IMR-90 (cell line): ENCODE measurements at regions not wholly inside any gene's neighbourhood (a gene's known extent, or its start where the extent isn't known, plus 50 kb on each side); places are given as distances from the start of the nearest gene placed in this dataset.
A peak's percentile ranks its signal among the peaks of the same experiment; 100 is the strongest.

Experiments
- ATAC-seq: fragments of 200-7000 bp; cut with Tn5 transposase; 2 replicates; pipeline ENCODE4 v1.9.1; 2020; ENCODE audit warnings: low read depth, mild to moderate bottlenecking, moderate library complexity
- BruUV-seq: library from RNA; stranded (reverse); fragments of 400-500 nt; replicated peaks from 2 replicates; lab custom pipeline; 2021; lab: Mats Ljungman, UMichigan
- CTCF ChIA-PET: fragments of 300-600 bp; formaldehyde crosslinking; extraction: SDS; loops from one replicate; lab custom pipeline; 2021; ENCODE audit warnings: antibody characterized with exemption; lab: Yijun Ruan, JAX
- POLR2A ChIA-PET: fragments of 300-600 bp; sonication (Branson Sonifier 250); formaldehyde crosslinking; loops from one replicate; lab custom pipeline; 2022; ENCODE audit warnings: antibody characterized with exemption; ENCODE audit not compliant: unreplicated experiment; lab: Charles Lee
- DNase-seq: peaks from one replicate; pipeline ENCODE4 v3.0.0; 2013
- H2AFZ ChIP-seq: replicated peaks from 2 replicates; pipeline ENCODE3; 2013; ENCODE audit warnings: low read length, mild to moderate bottlenecking; ENCODE audit not compliant: poor library complexity
- H2AK5ac ChIP-seq: 2 replicates; pipeline ENCODE4 v1.6.1; 2013; ENCODE audit warnings: low read depth, low read length, inconsistent platforms
- H2AK9ac ChIP-seq: replicated peaks from 2 replicates; pipeline ENCODE3; 2013; ENCODE audit warnings: mild to moderate bottlenecking, low read depth, low read length, moderate library complexity; ENCODE audit not compliant: poor library complexity
- H2BK120ac ChIP-seq: 2 replicates; pipeline ENCODE4 v1.6.1; 2013; ENCODE audit warnings: low read depth, low read length, inconsistent platforms
- H2BK15ac ChIP-seq: 3 replicates; pipeline ENCODE4 v1.6.1; 2013; ENCODE audit warnings: low read depth, low read length, inconsistent platforms
- H2BK20ac ChIP-seq: 2 replicates; pipeline ENCODE4 v1.6.1; 2013; ENCODE audit warnings: low read depth, mild to moderate bottlenecking, inconsistent platforms, low read length, moderate library complexity
- H2BK5ac ChIP-seq: 2 replicates; pipeline ENCODE4 v1.6.1; 2013; ENCODE audit warnings: mild to moderate bottlenecking, low read depth, low read length, inconsistent platforms; ENCODE audit not compliant: poor library complexity, severe bottlenecking
- H3K14ac ChIP-seq: replicated peaks from 2 replicates; pipeline ENCODE4 v1.6.1; 2013; ENCODE audit warnings: low read depth, low read length, inconsistent platforms
- H3K18ac ChIP-seq: 2 replicates; pipeline ENCODE4 v1.6.1; 2013; ENCODE audit warnings: low read depth, low read length, control low read depth
- H3K23ac ChIP-seq: 2 replicates; pipeline ENCODE4 v1.6.1; 2013; ENCODE audit warnings: low read depth, low read length, inconsistent platforms
- H3K27ac ChIP-seq: 2 replicates; pipeline ENCODE4 v1.5.1; 2013; ENCODE audit warnings: mild to moderate bottlenecking, control low read depth, low read length; ENCODE audit not compliant: insufficient read depth
- H3K27me3 ChIP-seq: 2 replicates; pipeline ENCODE4 v1.6.1; 2013; ENCODE audit warnings: low read length; ENCODE audit not compliant: control insufficient read depth, insufficient read depth
- H3K36me3 ChIP-seq: 2 replicates; pipeline ENCODE4 v1.6.1; 2013; ENCODE audit warnings: low read length, mixed read lengths; ENCODE audit not compliant: control insufficient read depth, insufficient read depth
- H3K4ac ChIP-seq: 2 replicates; pipeline ENCODE4 v1.6.1; 2013; ENCODE audit warnings: low read depth, low read length, inconsistent platforms
- H3K4me1 ChIP-seq: 2 replicates; pipeline ENCODE4 v1.6.1; 2013; ENCODE audit warnings: low read length, mixed read lengths; ENCODE audit not compliant: control insufficient read depth, insufficient read depth
- H3K4me2 ChIP-seq: 2 replicates; pipeline ENCODE4 v1.6.1; 2013; ENCODE audit warnings: low read depth, mild to moderate bottlenecking, control low read depth, low read length, moderate library complexity
- H3K4me3 ChIP-seq: 2 replicates; pipeline ENCODE4 v1.5.1; 2013; ENCODE audit warnings: low read depth, mild to moderate bottlenecking, control low read depth, low read length, moderate library complexity; ENCODE audit not compliant: insufficient read depth
- H3K56ac ChIP-seq: 2 replicates; pipeline ENCODE4 v1.6.1; 2013; ENCODE audit warnings: low read length, inconsistent platforms; ENCODE audit not compliant: insufficient read depth; ENCODE audit errors: extremely low read depth
- H3K79me1 ChIP-seq, 2 experiments: 2 replicates each; pipeline ENCODE4 v1.6.1; 2013; ENCODE audit warnings: low read length in 2 of 2, inconsistent platforms in 1 of 2, low read depth in 1 of 2
- H3K9ac ChIP-seq: 2 replicates; pipeline ENCODE4 v1.6.1; 2013; ENCODE audit warnings: low read depth, low read length, control low read depth
- H3K9me1 ChIP-seq: 2 replicates; pipeline ENCODE4 v1.6.1; 2013; ENCODE audit warnings: low read length, inconsistent platforms; ENCODE audit not compliant: insufficient read depth
- H3K9me3 ChIP-seq: 2 replicates; pipeline ENCODE4 v1.6.1; 2013; ENCODE audit warnings: low read length; ENCODE audit not compliant: control insufficient read depth, insufficient read depth
- H4K20me1 ChIP-seq: 2 replicates; pipeline ENCODE4 v1.6.1; 2013; ENCODE audit warnings: low read length, inconsistent platforms; ENCODE audit not compliant: insufficient read depth
- H4K5ac ChIP-seq: 2 replicates; pipeline ENCODE4 v1.6.1; 2013; ENCODE audit warnings: mild to moderate bottlenecking, low read depth, low read length, control low read depth
- H4K8ac ChIP-seq, 2 experiments: 2 replicates each; pipeline ENCODE4 v1.6.1; 2013; ENCODE audit warnings: low read depth in 2 of 2, low read length in 2 of 2, control low read depth in 1 of 2, inconsistent platforms in 1 of 2
- H4K91ac ChIP-seq: 2 replicates; pipeline ENCODE4 v1.6.1; 2013; ENCODE audit warnings: low read depth, low read length, inconsistent platforms; ENCODE audit not compliant: insufficient read depth
- MAFK ChIP-seq: IDR thresholded peaks from 2 replicates; pipeline ENCODE4 v1.6.1; 2012; ENCODE audit warnings: low read depth, low read length, improper control_type of control experiment
- MAZ ChIP-seq: IDR thresholded peaks from 2 replicates; pipeline ENCODE4 v1.6.1; 2012; ENCODE audit warnings: low read depth, mild to moderate bottlenecking, low read length, improper control_type of control experiment, moderate library complexity, borderline replicate concordance
- MXI1 ChIP-seq: IDR thresholded peaks from 2 replicates; pipeline ENCODE4 v1.6.1; 2012; ENCODE audit warnings: low read depth, mild to moderate bottlenecking, low read length, moderate library complexity, borderline replicate concordance
- WGBS, 2 experiments: methylation state at CpG; one replicate each; pipeline versions ENCODE4 v1.1.5 to v1.1.7; 2013; ENCODE audit warnings: missing lambda C conversion rate in 2 of 2; ENCODE audit not compliant: insufficient read length in 1 of 2; ENCODE audit errors: extremely low coverage in 2 of 2; 5-methylcytosine and 5-hydroxymethylcytosine counted together
- dilution Hi-C: fragments of 300-500 bp; cut with HindIII; formaldehyde crosslinking; loops from one replicate; pipeline ENCODE4 v1.14.3; 2018; ENCODE audit warnings: low sequenced_read_pairs; ENCODE audit not compliant: unreplicated experiment
- in situ Hi-C: fragments of 300-500 bp; cut with MboI; formaldehyde crosslinking; loops from 3 replicates; pipeline ENCODE4 v1.14.3; 2019; ENCODE audit warnings: low sequenced_read_pairs, inconsistent platforms, mixed read lengths
- intact Hi-C: fragments of 100-400 bp; cut with micrococcal nuclease; formaldehyde crosslinking; loops from 2 replicates; pipeline ENCODE4 v1.10.0; 2022
- TF ChIP-seq, protein P1 (sequence below): fragments of 150-350 bp; IDR thresholded peaks from 2 replicates; pipeline ENCODE4 v1.6.1; 2017; ENCODE audit warnings: mild to moderate bottlenecking, antibody characterized with exemption, low read length, low read depth

- WGBS, 2 experiments, result 86% methylated on average over 1 of the region's 2 CpGs; no CpG with 5 or more reads in 1 of the 2 experiments
- no peak overlapping the region for H3K56ac ChIP-seq
- no peak overlapping the region for H3K4me3 ChIP-seq
- H3K4me2 ChIP-seq, result no peak overlapping the region
- no peak overlapping the region for H2AK9ac ChIP-seq
- H2AFZ ChIP-seq, result no peak overlapping the region
- ATAC-seq, result no peak
- H2BK20ac ChIP-seq, result no peak overlapping the region
- no peak overlapping the region for H3K18ac ChIP-seq
- no peak overlapping the region for H3K27ac ChIP-seq
- no peak overlapping the region for H2BK120ac ChIP-seq
- ChIA-PET POLR2A (no interaction called here), CTCF (interaction anchor here (0.6 kb wide), 1 partner anchor 145 kb away, joined by 7 read pairs; no protein-coding TSS in a partner anchor)
- no peak overlapping the region for H3K14ac ChIP-seq
- H4K20me1 ChIP-seq, result no peaks in the 10 kb centered on the region
- H4K8ac ChIP-seq, result no peak overlapping the region
- no peak overlapping the region for H3K4ac ChIP-seq
- H2BK15ac ChIP-seq, result no peak overlapping the region
- no peak for TF ChIP-seq MAZ
- no peak for TF ChIP-seq MXI1
- TF ChIP-seq, protein P1, sequence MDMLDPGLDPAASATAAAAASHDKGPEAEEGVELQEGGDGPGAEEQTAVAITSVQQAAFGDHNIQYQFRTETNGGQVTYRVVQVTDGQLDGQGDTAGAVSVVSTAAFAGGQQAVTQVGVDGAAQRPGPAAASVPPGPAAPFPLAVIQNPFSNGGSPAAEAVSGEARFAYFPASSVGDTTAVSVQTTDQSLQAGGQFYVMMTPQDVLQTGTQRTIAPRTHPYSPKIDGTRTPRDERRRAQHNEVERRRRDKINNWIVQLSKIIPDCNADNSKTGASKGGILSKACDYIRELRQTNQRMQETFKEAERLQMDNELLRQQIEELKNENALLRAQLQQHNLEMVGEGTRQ, result no peak
- TF ChIP-seq MAFK, result no peak
- dilution Hi-C loops, result no loop called here
- no peak overlapping the region for H3K23ac ChIP-seq
- no peaks in the 10 kb centered on the region for H3K9me1 ChIP-seq
- no peak overlapping the region for H2AK5ac ChIP-seq
- H3K4me1 ChIP-seq, result no peaks in the 10 kb centered on the region
- no peak overlapping the region for H2BK5ac ChIP-seq
- no peaks in the 10 kb centered on the region for H3K79me1 ChIP-seq
- no peak overlapping the region for H4K91ac ChIP-seq
- H3K27me3 ChIP-seq, result no peaks in the 10 kb centered on the region
- H3K9ac ChIP-seq, result no peak overlapping the region
- DNase-seq, result peak; percentile 17
- H4K5ac ChIP-seq, result no peak overlapping the region
- in situ Hi-C loops, result no loop called here
- no peaks in the 10 kb centered on the region for H3K36me3 ChIP-seq
- no TSS peak for BruUV-seq
- intact Hi-C loops, result no loop called here
- H3K9me3 ChIP-seq, result peaks cover 3% of the 10 kb centered on the region
Measured at GRCh38 chr12:87425942-87426554, 603.2 kb downstream of the C12orf50 start.
